Muscle of back (tissue), 3 donors: ENCODE measurements at regions not wholly inside any gene's neighbourhood (a gene's known extent, or its start where the extent isn't known, plus 50 kb on each side); places are given as distances from the start of the nearest gene placed in this dataset.

Experiments
- DNase-seq, 3 donors: peaks; one replicate each; pipeline versions ENCODE4 v3.0.0 to v3.0.0-alpha.2; 2013

- no peak for DNase-seq
Observed at GRCh38 chr11:16440136-16440535, 83.8 kb upstream of the SOX6 start.

GRCh38 chr11:16434036-16434435, 77.7 kb upstream of the SOX6 start:
- DNase-seq: no peak

- DNase-seq: no peak
Observed at GRCh38 chr11:16430674-16431073, 74.3 kb upstream of the SOX6 start.

- DNase-seq: peak in 1 of 3 donors; percentile 3
Observed at GRCh38 chr11:16421826-16422225, 65.5 kb upstream of the SOX6 start.

- no peak for DNase-seq
Observed at GRCh38 chr11:16418428-16419097, 62.2 kb upstream of the SOX6 start.

GRCh38 chr11:16412525-16413172, 56.3 kb upstream of the SOX6 start:
- DNase-seq: no peak

- DNase-seq: no peak
Observed at GRCh38 chr11:16410479-16410878, 54.1 kb upstream of the SOX6 start.

- DNase-seq: no peak
Observed at GRCh38 chr11:16408619-16409018, 52.3 kb upstream of the SOX6 start.

GRCh38 chr11:16406226-16406625, 49.9 kb upstream of the SOX6 start:
- no peak for DNase-seq
